Loucy (cell line): ENCODE measurements at regions not wholly inside any gene's neighbourhood (a gene's known extent, or its start where the extent isn't known, plus 50 kb on each side); places are given as distances from the start of the nearest gene placed in this dataset.

Source experiments
- H2AFZ ChIP-seq: fragments of 200-600 bp; sonication (generic); 2 replicates; pipeline ENCODE4 v1.6.0; 2016; ENCODE audit warnings: antibody characterized with exemption, mild to moderate bottlenecking, low read length, moderate library complexity
- H3F3A ChIP-seq: fragments of 200-600 bp; 2 replicates; pipeline ENCODE4 v1.6.0; 2016; ENCODE audit warnings: antibody characterized with exemption, low read depth, mild to moderate bottlenecking
- H3K27me3 ChIP-seq: fragments of 200-600 bp; sonication (generic); 2 replicates; pipeline ENCODE4 v1.6.1; 2014; ENCODE audit warnings: low read length, mild to moderate bottlenecking; ENCODE audit not compliant: insufficient read depth, poor library complexity, severe bottlenecking
- H3K36me3 ChIP-seq: fragments of 200-600 bp; sonication (generic); 2 replicates; pipeline ENCODE4 v1.6.1; 2016; ENCODE audit warnings: low read length; ENCODE audit not compliant: insufficient read depth
- H3K4me1 ChIP-seq: fragments of 200-600 bp; sonication (generic); 2 replicates; pipeline ENCODE4 v1.5.1; 2014; ENCODE audit warnings: low read length, mild to moderate bottlenecking; ENCODE audit not compliant: insufficient read depth, poor library complexity, severe bottlenecking
- H3K4me2 ChIP-seq: fragments of 200-600 bp; sonication (generic); 2 replicates; pipeline ENCODE4 v1.6.0; 2014; ENCODE audit warnings: antibody characterized with exemption, low read length, low read depth, mild to moderate bottlenecking; ENCODE audit not compliant: poor library complexity, severe bottlenecking
- H3K4me3 ChIP-seq: fragments of 200-600 bp; sonication (generic); 2 replicates; pipeline ENCODE4 v1.5.1; 2014; ENCODE audit warnings: low read length, mild to moderate bottlenecking, mixed read lengths; ENCODE audit not compliant: poor library complexity, severe bottlenecking
- H3K79me2 ChIP-seq: fragments of 200-600 bp; sonication (generic); 2 replicates; pipeline ENCODE4 v1.6.1; 2014; ENCODE audit warnings: low read length; ENCODE audit not compliant: insufficient read depth
- H3K9ac ChIP-seq: fragments of 200-600 bp; sonication (generic); 2 replicates; pipeline ENCODE4 v1.6.0; 2014; ENCODE audit warnings: mild to moderate bottlenecking, low read depth, low read length, moderate library complexity; ENCODE audit not compliant: poor library complexity, severe bottlenecking
- H3K9me2 ChIP-seq: fragments of 200-600 bp; sonication (generic); replicated peaks from 2 replicates; pipeline ENCODE4 v1.6.1; 2016; ENCODE audit warnings: low read depth, low read length, mixed read lengths
- H3K9me3 ChIP-seq: fragments of 200-600 bp; sonication (generic); 2 replicates; pipeline ENCODE4 v1.6.1; 2014; ENCODE audit warnings: mild to moderate bottlenecking, antibody characterized with exemption, low read length, low read depth; ENCODE audit not compliant: insufficient read depth
- H4K20me1 ChIP-seq: fragments of 200-600 bp; sonication (generic); 2 replicates; pipeline ENCODE4 v1.6.0; 2014; ENCODE audit warnings: antibody characterized with exemption, low read length, mild to moderate bottlenecking; ENCODE audit not compliant: insufficient read depth, poor library complexity, severe bottlenecking
- EZH2phosphoT487 ChIP-seq: fragments of 200-600 bp; IDR thresholded peaks from 2 replicates; pipeline ENCODE4 v1.6.1; 2018; ENCODE audit warnings: antibody characterized with exemption, mild to moderate bottlenecking, moderate library complexity, borderline replicate concordance
- TF ChIP-seq, protein P1 (sequence below): fragments of 200-600 bp; sonication (generic); conservative IDR thresholded peaks from 2 replicates; pipeline ENCODE4 v1.5.1; 2014; ENCODE audit warnings: mild to moderate bottlenecking, antibody characterized with exemption, low read length

DNA sequence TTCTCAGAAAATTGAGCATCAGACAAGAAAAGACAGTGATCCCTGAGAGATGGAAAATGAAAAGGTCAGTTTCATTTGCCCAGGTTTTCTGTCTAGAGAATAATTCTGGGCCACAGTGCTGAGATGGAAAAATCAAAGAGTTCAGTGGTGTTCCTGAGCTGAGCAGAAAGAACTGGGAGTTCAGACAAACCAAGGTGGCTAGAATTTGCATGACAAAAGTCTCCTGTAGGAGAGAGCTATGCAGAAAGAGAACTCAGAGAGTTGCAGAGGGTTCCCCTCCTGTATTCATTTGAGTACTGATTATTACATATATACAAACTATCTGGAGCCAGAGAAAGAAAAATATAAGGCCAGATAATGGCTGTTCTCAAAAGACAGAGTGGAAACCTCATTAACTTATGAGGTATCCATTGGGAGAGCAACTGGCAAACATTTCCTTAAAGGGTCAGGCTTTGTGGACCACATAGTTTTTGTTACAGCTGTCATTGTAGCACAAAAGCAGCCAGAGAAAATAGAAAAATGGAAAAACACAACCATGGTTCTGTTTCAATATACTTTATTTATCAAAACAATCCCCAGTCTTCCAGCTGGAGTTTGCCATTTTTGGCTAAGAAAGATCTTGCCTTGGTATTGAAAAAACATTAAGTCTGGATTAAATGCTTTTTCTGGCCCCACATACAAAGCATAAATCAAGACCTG, 1004.1 kb downstream of the TBL1XR1 start:
- Histone ChIP-seq H3K9ac (no peak overlapping the region), H4K20me1 (no peaks in the 10 kb centered on the region), H3F3A (no peaks in the 10 kb centered on the region), H3K4me1 (no peaks in the 10 kb centered on the region), H2AFZ (no peak overlapping the region), H3K4me3 (no peak overlapping the region), H3K4me2 (no peak overlapping the region), H3K9me3 (no peaks in the 10 kb centered on the region), H3K9me2 (no peaks in the 10 kb centered on the region), H3K36me3 (no peaks in the 10 kb centered on the region), H3K79me2 (no peaks in the 10 kb centered on the region), H3K27me3 (no peaks in the 10 kb centered on the region)
- TF ChIP-seq, protein P1, sequence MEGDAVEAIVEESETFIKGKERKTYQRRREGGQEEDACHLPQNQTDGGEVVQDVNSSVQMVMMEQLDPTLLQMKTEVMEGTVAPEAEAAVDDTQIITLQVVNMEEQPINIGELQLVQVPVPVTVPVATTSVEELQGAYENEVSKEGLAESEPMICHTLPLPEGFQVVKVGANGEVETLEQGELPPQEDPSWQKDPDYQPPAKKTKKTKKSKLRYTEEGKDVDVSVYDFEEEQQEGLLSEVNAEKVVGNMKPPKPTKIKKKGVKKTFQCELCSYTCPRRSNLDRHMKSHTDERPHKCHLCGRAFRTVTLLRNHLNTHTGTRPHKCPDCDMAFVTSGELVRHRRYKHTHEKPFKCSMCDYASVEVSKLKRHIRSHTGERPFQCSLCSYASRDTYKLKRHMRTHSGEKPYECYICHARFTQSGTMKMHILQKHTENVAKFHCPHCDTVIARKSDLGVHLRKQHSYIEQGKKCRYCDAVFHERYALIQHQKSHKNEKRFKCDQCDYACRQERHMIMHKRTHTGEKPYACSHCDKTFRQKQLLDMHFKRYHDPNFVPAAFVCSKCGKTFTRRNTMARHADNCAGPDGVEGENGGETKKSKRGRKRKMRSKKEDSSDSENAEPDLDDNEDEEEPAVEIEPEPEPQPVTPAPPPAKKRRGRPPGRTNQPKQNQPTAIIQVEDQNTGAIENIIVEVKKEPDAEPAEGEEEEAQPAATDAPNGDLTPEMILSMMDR = no peak
- TF ChIP-seq EZH2phosphoT487 = no peak

DNA sequence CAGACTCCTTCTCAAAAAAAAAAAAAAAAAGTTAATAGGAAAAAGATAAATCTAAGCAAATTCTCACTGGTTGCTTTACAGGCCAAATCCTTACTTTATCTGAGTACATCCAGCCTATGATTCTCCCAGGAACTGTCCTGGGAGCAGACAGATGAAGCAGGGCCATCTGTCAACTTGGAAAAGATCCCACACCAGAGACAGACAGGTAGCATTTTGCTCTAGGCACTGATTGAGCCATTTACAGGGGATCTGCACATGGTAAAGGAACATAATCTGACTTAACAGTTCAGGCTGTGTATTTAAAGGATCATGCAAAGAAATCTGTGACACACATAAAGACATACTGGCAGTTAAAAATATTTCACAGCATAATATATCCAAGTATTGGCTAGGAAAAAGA, 1006.5 kb downstream of the TBL1XR1 start:
- no peaks in the 10 kb centered on the region for H4K20me1 ChIP-seq
- no peaks in the 10 kb centered on the region for H3F3A ChIP-seq
- H3K4me1 ChIP-seq = no peaks in the 10 kb centered on the region
- H3K79me2 ChIP-seq = no peaks in the 10 kb centered on the region
- no peaks in the 10 kb centered on the region for H3K9me3 ChIP-seq
- no peak overlapping the region for H3K9ac ChIP-seq
- no peaks in the 10 kb centered on the region for H3K36me3 ChIP-seq
- no peak overlapping the region for H3K4me3 ChIP-seq
- no peak overlapping the region for H2AFZ ChIP-seq
- H3K9me2 ChIP-seq = no peaks in the 10 kb centered on the region
- H3K27me3 ChIP-seq = no peaks in the 10 kb centered on the region
- H3K4me2 ChIP-seq = no peak overlapping the region
- TF ChIP-seq, protein P1 = no peak
- TF ChIP-seq EZH2phosphoT487 = no peak

DNA sequence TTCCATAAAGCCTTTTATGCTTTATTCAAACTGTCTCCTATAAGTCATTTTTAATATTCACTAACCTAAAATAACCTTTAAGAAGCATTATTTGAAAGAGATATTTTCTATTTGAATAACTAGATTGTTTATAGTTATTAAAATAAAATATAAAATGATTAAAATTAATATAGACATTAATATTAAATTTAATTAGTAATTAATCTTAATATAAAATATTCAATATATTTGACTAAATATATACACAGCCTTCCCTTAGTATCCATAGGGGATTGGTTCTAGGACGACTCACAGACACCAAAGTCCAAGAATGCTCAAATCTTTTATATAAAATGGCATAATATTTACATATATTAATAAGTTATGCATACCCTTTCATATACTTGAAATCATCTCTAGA, 1014.1 kb downstream of the TBL1XR1 start:
- Histone ChIP-seq H3K27me3 (no peaks in the 10 kb centered on the region), H3K4me3 (no peak overlapping the region), H3K9me3 (no peaks in the 10 kb centered on the region), H3K4me1 (no peaks in the 10 kb centered on the region), H3K79me2 (no peaks in the 10 kb centered on the region), H3F3A (no peaks in the 10 kb centered on the region), H3K9ac (no peak overlapping the region), H2AFZ (no peak overlapping the region), H3K4me2 (no peak overlapping the region), H4K20me1 (no peaks in the 10 kb centered on the region), H3K36me3 (no peaks in the 10 kb centered on the region), H3K9me2 (no peaks in the 10 kb centered on the region)
- TF ChIP-seq EZH2phosphoT487 = no peak
- TF ChIP-seq, protein P1 = no peak
